Fibroblast of lung (primary cell): ENCODE measurements at regions not wholly inside any gene's neighbourhood (a gene's known extent, or its start where the extent isn't known, plus 50 kb on each side); places are given as distances from the start of the nearest gene placed in this dataset.

Source experiments
- DNase-seq, 2 donors: peaks; one replicate each; pipeline versions ENCODE4 v3.0.0 to v3.0.0-alpha.2; 2010; ENCODE audit warnings: low read depth in 2 of 2
- H2AFZ ChIP-seq: 2 replicates; pipeline ENCODE4 v1.5.1; 2012; ENCODE audit warnings: low read length, control low read depth, inconsistent platforms
- H3K27ac ChIP-seq: 2 replicates; pipeline ENCODE4 v1.5.1; 2011; ENCODE audit warnings: low read length, control low read depth; ENCODE audit not compliant: insufficient read depth
- H3K27me3 ChIP-seq: 2 replicates; pipeline ENCODE4 v1.5.1; 2011; ENCODE audit warnings: mild to moderate bottlenecking, low read length; ENCODE audit not compliant: control insufficient read depth, insufficient read depth
- H3K36me3 ChIP-seq: 2 replicates; pipeline ENCODE4 v1.5.1; 2011; ENCODE audit warnings: low read length; ENCODE audit not compliant: control insufficient read depth, insufficient read depth
- H3K4me1 ChIP-seq: 2 replicates; pipeline ENCODE4 v1.5.1; 2011; ENCODE audit warnings: low read length; ENCODE audit not compliant: control insufficient read depth, insufficient read depth; ENCODE audit errors: extremely low read depth
- H3K4me2 ChIP-seq: 2 replicates; pipeline ENCODE4 v1.5.1; 2011; ENCODE audit warnings: low read length, control low read depth; ENCODE audit not compliant: insufficient read depth; ENCODE audit errors: extremely low read depth
- H3K4me3 ChIP-seq, 4 experiments: fragments of 200-600 bp in 1 of 4; sonication (generic) in 1 of 4; replicated peaks in 1 of 4; 2 replicates each; pipeline ENCODE4 v1.5.1; 2011 to 2016; ENCODE audit warnings: low read length in 4 of 4, low read depth in 3 of 4, mild to moderate bottlenecking in 3 of 4, control low read depth in 2 of 4, inconsistent platforms in 1 of 4, mixed read lengths in 1 of 4; ENCODE audit not compliant: insufficient read depth in 1 of 4; ENCODE audit errors: control extremely low read depth in 1 of 4
- H3K79me2 ChIP-seq: 2 replicates; pipeline ENCODE4 v1.5.1; 2012; ENCODE audit warnings: mild to moderate bottlenecking, low read length, inconsistent platforms; ENCODE audit not compliant: control insufficient read depth, insufficient read depth
- H3K9ac ChIP-seq: 2 replicates; pipeline ENCODE4 v1.5.1; 2011; ENCODE audit warnings: mild to moderate bottlenecking, low read length, control low read depth; ENCODE audit not compliant: insufficient read depth
- H3K9me3 ChIP-seq: 2 replicates; pipeline ENCODE4 v1.5.1; 2012; ENCODE audit warnings: low read depth, low read length; ENCODE audit not compliant: control insufficient read depth, insufficient read depth
- H4K20me1 ChIP-seq: 2 replicates; pipeline ENCODE4 v1.5.1; 2011; ENCODE audit warnings: low read length; ENCODE audit not compliant: control insufficient read depth, insufficient read depth; ENCODE audit errors: extremely low read depth
- EZH2 ChIP-seq: IDR thresholded peaks from 2 replicates; pipeline ENCODE4 v1.5.1; 2012; ENCODE audit warnings: low read length, control low read depth, mild to moderate bottlenecking; ENCODE audit errors: missing control alignments
- TF ChIP-seq, protein P1 (sequence below), 2 donors: IDR thresholded peaks in 1 of 2; conservative IDR thresholded peaks in 1 of 2; 1 replicate in 1 of 2; 2 replicates in 1 of 2; pipeline ENCODE4 v1.5.1; 2011 to 2012; ENCODE audit warnings: low read length in 2 of 2, control low read depth in 1 of 2, inconsistent platforms in 1 of 2, low read depth in 1 of 2, mild to moderate bottlenecking in 1 of 2

DNA sequence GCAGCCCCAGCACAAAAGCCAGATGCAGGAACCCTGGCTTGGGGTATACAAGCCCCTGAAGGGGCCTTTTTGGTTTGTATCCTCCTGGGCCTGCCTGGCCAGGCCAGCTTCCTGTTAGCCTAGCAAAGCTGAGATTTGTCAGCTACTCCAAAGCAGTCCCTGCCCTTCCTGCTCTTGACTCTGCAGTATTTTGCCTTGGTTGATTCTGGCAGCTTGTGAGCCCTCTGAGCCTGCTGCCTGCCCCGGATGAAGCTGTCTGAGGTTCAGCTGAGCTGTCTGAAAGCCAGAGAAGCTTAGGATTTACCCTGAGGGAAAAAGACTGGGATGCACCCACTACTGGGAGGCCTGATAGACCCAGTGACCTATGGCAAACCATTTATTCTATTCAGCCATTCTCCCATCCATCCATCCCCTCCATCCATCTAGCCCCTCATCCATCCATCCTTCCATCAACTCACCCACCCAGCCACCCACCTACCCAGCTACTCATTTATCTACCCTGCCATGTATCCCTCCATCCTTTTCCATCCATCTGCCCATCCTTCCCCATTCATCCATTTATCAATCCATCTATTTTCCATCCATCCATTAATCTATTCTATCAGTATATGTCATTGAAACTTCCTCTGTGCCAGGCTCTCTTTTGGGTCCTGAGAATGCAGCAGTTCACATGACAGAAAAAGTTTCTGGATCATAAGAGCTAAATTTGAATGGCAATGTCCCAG, 307.5 kb downstream of the DHX35 start:
- H3K79me2 ChIP-seq = no peaks in the 10 kb centered on the region
- H3K27ac ChIP-seq = no peak overlapping the region
- no peaks in the 10 kb centered on the region for H4K20me1 ChIP-seq
- no peak overlapping the region for H3K9ac ChIP-seq
- TF ChIP-seq EZH2 = no peak
- TF ChIP-seq, protein P1, sequence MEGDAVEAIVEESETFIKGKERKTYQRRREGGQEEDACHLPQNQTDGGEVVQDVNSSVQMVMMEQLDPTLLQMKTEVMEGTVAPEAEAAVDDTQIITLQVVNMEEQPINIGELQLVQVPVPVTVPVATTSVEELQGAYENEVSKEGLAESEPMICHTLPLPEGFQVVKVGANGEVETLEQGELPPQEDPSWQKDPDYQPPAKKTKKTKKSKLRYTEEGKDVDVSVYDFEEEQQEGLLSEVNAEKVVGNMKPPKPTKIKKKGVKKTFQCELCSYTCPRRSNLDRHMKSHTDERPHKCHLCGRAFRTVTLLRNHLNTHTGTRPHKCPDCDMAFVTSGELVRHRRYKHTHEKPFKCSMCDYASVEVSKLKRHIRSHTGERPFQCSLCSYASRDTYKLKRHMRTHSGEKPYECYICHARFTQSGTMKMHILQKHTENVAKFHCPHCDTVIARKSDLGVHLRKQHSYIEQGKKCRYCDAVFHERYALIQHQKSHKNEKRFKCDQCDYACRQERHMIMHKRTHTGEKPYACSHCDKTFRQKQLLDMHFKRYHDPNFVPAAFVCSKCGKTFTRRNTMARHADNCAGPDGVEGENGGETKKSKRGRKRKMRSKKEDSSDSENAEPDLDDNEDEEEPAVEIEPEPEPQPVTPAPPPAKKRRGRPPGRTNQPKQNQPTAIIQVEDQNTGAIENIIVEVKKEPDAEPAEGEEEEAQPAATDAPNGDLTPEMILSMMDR (conservative IDR thresholded peaks at IDR 0.05 in 1 of 2, IDR thresholded peaks at IDR 0.05 in 1 of 2; ENCODE audit: low read depth in 1 of 2, low read length in 2 of 2) = no peak
- H3K4me2 ChIP-seq = no peak overlapping the region
- H3K9me3 ChIP-seq = no peaks in the 10 kb centered on the region
- H3K27me3 ChIP-seq = no peaks in the 10 kb centered on the region
- no peaks in the 10 kb centered on the region for H3K36me3 ChIP-seq
- no peaks in the 10 kb centered on the region for H3K4me1 ChIP-seq
- no peak for DNase-seq
- H2AFZ ChIP-seq = no peak overlapping the region
- no peak overlapping the region for H3K4me3 ChIP-seq

DNA sequence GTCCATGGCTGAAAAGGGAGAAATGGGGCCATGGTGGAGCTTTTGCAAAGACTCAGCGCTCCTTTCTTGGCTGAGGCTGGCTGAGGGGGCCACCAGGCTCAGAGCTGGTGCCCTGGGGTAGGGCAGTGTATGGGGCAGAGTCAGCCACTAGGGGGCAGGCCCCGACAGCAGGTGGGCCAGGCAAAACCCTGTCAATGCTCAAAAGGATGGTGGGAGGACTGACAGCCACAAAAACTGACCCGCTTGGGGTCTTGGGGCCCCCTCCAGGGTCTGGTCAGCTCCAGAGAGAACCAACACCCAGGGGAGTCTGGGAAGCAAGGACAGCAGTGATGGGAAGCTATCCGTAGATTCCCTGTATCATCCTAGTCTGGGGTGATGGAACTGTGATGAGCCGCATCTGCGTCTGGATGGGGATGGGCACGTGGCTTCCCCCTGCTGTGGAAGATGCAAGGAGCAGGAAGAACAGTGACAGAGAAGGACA, 306.9 kb downstream of the DHX35 start:
- H3K27ac ChIP-seq = no peak overlapping the region
- no peaks in the 10 kb centered on the region for H3K27me3 ChIP-seq
- no peaks in the 10 kb centered on the region for H3K36me3 ChIP-seq
- H3K9ac ChIP-seq = no peak overlapping the region
- no peaks in the 10 kb centered on the region for H4K20me1 ChIP-seq
- no peaks in the 10 kb centered on the region for H3K9me3 ChIP-seq
- TF ChIP-seq EZH2 = no peak
- TF ChIP-seq, protein P1 (conservative IDR thresholded peaks at IDR 0.05 in 1 of 2, IDR thresholded peaks at IDR 0.05 in 1 of 2; ENCODE audit: low read depth in 1 of 2, low read length in 2 of 2) = peak; percentile 58 to 67
- H3K4me2 ChIP-seq = no peak overlapping the region
- DNase-seq = peak; percentile 8 to 14
- H3K4me3 ChIP-seq = no peak overlapping the region
- no peaks in the 10 kb centered on the region for H3K79me2 ChIP-seq
- H2AFZ ChIP-seq = no peak overlapping the region
- H3K4me1 ChIP-seq = no peaks in the 10 kb centered on the region

DNA sequence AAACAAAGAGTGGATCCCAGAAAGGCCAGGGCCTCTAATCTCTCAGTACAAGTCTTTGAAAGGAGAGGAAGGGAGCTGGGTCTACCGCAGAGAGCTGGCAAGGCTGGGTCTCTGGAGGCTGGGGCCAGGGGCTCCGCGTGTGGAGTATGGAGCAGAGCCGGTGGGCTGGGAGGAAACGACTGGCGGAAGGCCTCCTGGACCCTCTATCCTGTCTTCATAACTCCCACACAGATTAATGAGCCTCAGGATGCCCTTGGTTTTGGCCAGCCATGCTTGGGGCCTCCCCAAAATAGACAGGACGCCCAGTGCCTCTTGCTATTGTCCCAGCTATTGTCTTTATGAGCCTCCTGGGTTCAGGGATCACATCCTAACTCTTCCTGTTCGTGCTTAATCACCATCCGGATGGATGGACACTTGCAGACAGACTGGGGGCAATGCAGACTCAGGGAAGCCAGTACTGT, 306.4 kb downstream of the DHX35 start:
- no peaks in the 10 kb centered on the region for H4K20me1 ChIP-seq

More for the DNA sequence above, 306.4 kb downstream of the DHX35 start:
- no peak overlapping the region for H3K4me3 ChIP-seq
- no peaks in the 10 kb centered on the region for H3K27me3 ChIP-seq
- H3K9ac ChIP-seq = no peak overlapping the region
- no peak overlapping the region for H3K4me2 ChIP-seq
- H3K9me3 ChIP-seq = no peaks in the 10 kb centered on the region
- no peak overlapping the region for H2AFZ ChIP-seq
- H3K4me1 ChIP-seq = no peaks in the 10 kb centered on the region
- no peak overlapping the region for H3K27ac ChIP-seq
- no peaks in the 10 kb centered on the region for H3K36me3 ChIP-seq
- no peaks in the 10 kb centered on the region for H3K79me2 ChIP-seq
- no peak for TF ChIP-seq EZH2
- TF ChIP-seq, protein P1 (conservative IDR thresholded peaks at IDR 0.05 in 1 of 2, IDR thresholded peaks at IDR 0.05 in 1 of 2; ENCODE audit: low read depth in 1 of 2, low read length in 2 of 2) = no peak
- no peak for DNase-seq
